ENCODE measurements at regions not wholly inside any gene's neighbourhood (a gene's known extent, or its start where the extent isn't known, plus 50 kb on each side); places are given as distances from the start of the nearest gene placed in this dataset.

GRCh38 chrX:114332766-114333165 lies 251.1 kb upstream of the HTR2C start:
- TF ChIP-seq, protein P1, sequence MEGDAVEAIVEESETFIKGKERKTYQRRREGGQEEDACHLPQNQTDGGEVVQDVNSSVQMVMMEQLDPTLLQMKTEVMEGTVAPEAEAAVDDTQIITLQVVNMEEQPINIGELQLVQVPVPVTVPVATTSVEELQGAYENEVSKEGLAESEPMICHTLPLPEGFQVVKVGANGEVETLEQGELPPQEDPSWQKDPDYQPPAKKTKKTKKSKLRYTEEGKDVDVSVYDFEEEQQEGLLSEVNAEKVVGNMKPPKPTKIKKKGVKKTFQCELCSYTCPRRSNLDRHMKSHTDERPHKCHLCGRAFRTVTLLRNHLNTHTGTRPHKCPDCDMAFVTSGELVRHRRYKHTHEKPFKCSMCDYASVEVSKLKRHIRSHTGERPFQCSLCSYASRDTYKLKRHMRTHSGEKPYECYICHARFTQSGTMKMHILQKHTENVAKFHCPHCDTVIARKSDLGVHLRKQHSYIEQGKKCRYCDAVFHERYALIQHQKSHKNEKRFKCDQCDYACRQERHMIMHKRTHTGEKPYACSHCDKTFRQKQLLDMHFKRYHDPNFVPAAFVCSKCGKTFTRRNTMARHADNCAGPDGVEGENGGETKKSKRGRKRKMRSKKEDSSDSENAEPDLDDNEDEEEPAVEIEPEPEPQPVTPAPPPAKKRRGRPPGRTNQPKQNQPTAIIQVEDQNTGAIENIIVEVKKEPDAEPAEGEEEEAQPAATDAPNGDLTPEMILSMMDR (IDR thresholded peaks at IDR 0.05; ENCODE audit: control extremely low read depth, extremely low read depth), result no peak
- no peaks in the 10 kb centered on the region for H3K4me1 ChIP-seq (ENCODE audit: control insufficient read depth in 5 of 5, insufficient read depth in 5 of 5, low read length in 5 of 5)

GRCh38 chrX:114334473-114334982 lies 249.4 kb upstream of the HTR2C start:
- Histone ChIP-seq H3K27ac (ENCODE audit: low read depth in 1 of 2, low read length in 1 of 2) (no peak overlapping the region), H3K4me1 (ENCODE audit: control insufficient read depth in 5 of 5, insufficient read depth in 5 of 5, low read length in 5 of 5) (no peaks in the 10 kb centered on the region), H3K36me3 (ENCODE audit: control insufficient read depth in 4 of 4, insufficient read depth in 4 of 4, low read length in 4 of 4) (no peaks in the 10 kb centered on the region), H3K9me3 (ENCODE audit: control insufficient read depth in 4 of 4, insufficient read depth in 3 of 4, low read length in 3 of 4) (peaks cover 0 to 5% (median 1%) of the 10 kb centered on the region in 4 donors), H3K9ac (ENCODE audit: insufficient read depth in 1 of 2, low read length in 2 of 2) (no peak overlapping the region), H3K27me3 (ENCODE audit: control insufficient read depth in 3 of 3, insufficient read depth in 3 of 3, low read length in 2 of 3) (peaks cover 0 to 7% (median 0%) of the 10 kb centered on the region in 3 donors), H3K4me3 (no peak overlapping the region)
- WGBS, 2 donors, result 68 to 84% methylated on average over 4 of the region's 4 CpGs
- DNase-seq (no peak), ATAC-seq (ENCODE audit: insufficient read depth, low FRiP score) (no peak)
- TF ChIP-seq, protein P1 (IDR thresholded peaks at IDR 0.05; ENCODE audit: control extremely low read depth, extremely low read depth), result no peak

More at GRCh38 chrX:114332766-114333165, 251.1 kb upstream of the HTR2C start:
- 81 to 85% methylated on average over 1 of the region's 1 CpG for WGBS, 2 donors
- DNase-seq (no peak), ATAC-seq (ENCODE audit: insufficient read depth, low FRiP score) (no peak)
- H3K27ac ChIP-seq (ENCODE audit: low read depth in 1 of 2, low read length in 1 of 2), result no peak overlapping the region
- H3K9ac ChIP-seq (ENCODE audit: insufficient read depth in 1 of 2, low read length in 2 of 2), result no peak overlapping the region
- H3K27me3 ChIP-seq (ENCODE audit: control insufficient read depth in 3 of 3, insufficient read depth in 3 of 3, low read length in 2 of 3), result no peaks in the 10 kb centered on the region
- no peak overlapping the region for H3K4me3 ChIP-seq
- no peaks in the 10 kb centered on the region for H3K36me3 ChIP-seq (ENCODE audit: control insufficient read depth in 4 of 4, insufficient read depth in 4 of 4, low read length in 4 of 4)
- peaks cover 0 to 5% (median 1%) of the 10 kb centered on the region in 4 donors for H3K9me3 ChIP-seq (ENCODE audit: control insufficient read depth in 4 of 4, insufficient read depth in 3 of 4, low read length in 3 of 4)

DNA sequence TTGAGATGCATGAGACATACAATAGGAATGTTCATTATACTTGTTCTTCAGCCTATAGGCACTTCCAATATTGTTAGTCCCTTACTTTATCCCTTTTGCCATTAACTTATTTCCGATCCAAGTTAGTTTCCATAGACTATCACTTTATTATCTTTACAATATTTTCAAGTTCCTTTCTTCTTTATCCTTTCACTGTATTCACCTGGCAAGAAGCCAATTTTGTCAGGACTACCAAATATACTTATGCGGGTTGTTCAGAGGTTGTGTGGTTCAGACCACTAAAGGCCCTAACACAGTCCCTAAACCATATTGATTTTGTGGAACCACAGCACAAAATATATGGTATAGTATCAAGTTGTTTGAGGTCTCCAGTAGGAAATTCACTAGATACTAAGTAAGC lies 245.0 kb upstream of the HTR2C start:
- Histone ChIP-seq H3K4me3 (no peak overlapping the region), H3K9me3 (ENCODE audit: control insufficient read depth in 4 of 4, insufficient read depth in 3 of 4, low read length in 3 of 4) (peaks cover 0 to 5% (median 0%) of the 10 kb centered on the region in 4 donors), H3K9ac (ENCODE audit: insufficient read depth in 1 of 2, low read length in 2 of 2) (no peak overlapping the region), H3K36me3 (ENCODE audit: control insufficient read depth in 4 of 4, insufficient read depth in 4 of 4, low read length in 4 of 4) (no peaks in the 10 kb centered on the region), H3K4me1 (ENCODE audit: control insufficient read depth in 5 of 5, insufficient read depth in 5 of 5, low read length in 5 of 5) (no peaks in the 10 kb centered on the region), H3K27me3 (ENCODE audit: control insufficient read depth in 3 of 3, insufficient read depth in 3 of 3, low read length in 2 of 3) (peaks cover 0 to 10% (median 0%) of the 10 kb centered on the region in 3 donors), H3K27ac (ENCODE audit: low read depth in 1 of 2, low read length in 1 of 2) (no peak overlapping the region)
- TF ChIP-seq, protein P1 (IDR thresholded peaks at IDR 0.05; ENCODE audit: control extremely low read depth, extremely low read depth), result no peak
- ATAC-seq (ENCODE audit: insufficient read depth, low FRiP score) (no peak), DNase-seq (no peak)
- WGBS, 2 donors, result 85 to 91% methylated on average over 2 of the region's 2 CpGs
